IMR-90 (cell line): ENCODE measurements at regions not wholly inside any gene's neighbourhood (a gene's known extent, or its start where the extent isn't known, plus 50 kb on each side); places are given as distances from the start of the nearest gene placed in this dataset.

Experiments used
- ATAC-seq: fragments of 200-7000 bp; cut with Tn5 transposase; 2 replicates; pipeline ENCODE4 v1.9.1; 2020; ENCODE audit warnings: low read depth, mild to moderate bottlenecking, moderate library complexity
- BruUV-seq: library from RNA; stranded (reverse); fragments of 400-500 nt; replicated peaks from 2 replicates; lab custom pipeline; 2021; lab: Mats Ljungman, UMichigan
- CTCF ChIA-PET: fragments of 300-600 bp; formaldehyde crosslinking; extraction: SDS; loops from one replicate; lab custom pipeline; 2021; ENCODE audit warnings: antibody characterized with exemption; lab: Yijun Ruan, JAX
- POLR2A ChIA-PET: fragments of 300-600 bp; sonication (Branson Sonifier 250); formaldehyde crosslinking; loops from one replicate; lab custom pipeline; 2022; ENCODE audit warnings: antibody characterized with exemption; ENCODE audit not compliant: unreplicated experiment; lab: Charles Lee
- DNase-seq: peaks from one replicate; pipeline ENCODE4 v3.0.0; 2013
- H2AFZ ChIP-seq: replicated peaks from 2 replicates; pipeline ENCODE3; 2013; ENCODE audit warnings: low read length, mild to moderate bottlenecking; ENCODE audit not compliant: poor library complexity
- H2AK5ac ChIP-seq: 2 replicates; pipeline ENCODE4 v1.6.1; 2013; ENCODE audit warnings: low read depth, low read length, inconsistent platforms
- H2AK9ac ChIP-seq: replicated peaks from 2 replicates; pipeline ENCODE3; 2013; ENCODE audit warnings: mild to moderate bottlenecking, low read depth, low read length, moderate library complexity; ENCODE audit not compliant: poor library complexity
- H2BK120ac ChIP-seq: 2 replicates; pipeline ENCODE4 v1.6.1; 2013; ENCODE audit warnings: low read depth, low read length, inconsistent platforms
- H2BK15ac ChIP-seq: 3 replicates; pipeline ENCODE4 v1.6.1; 2013; ENCODE audit warnings: low read depth, low read length, inconsistent platforms
- H2BK20ac ChIP-seq: 2 replicates; pipeline ENCODE4 v1.6.1; 2013; ENCODE audit warnings: low read depth, mild to moderate bottlenecking, inconsistent platforms, low read length, moderate library complexity
- H2BK5ac ChIP-seq: 2 replicates; pipeline ENCODE4 v1.6.1; 2013; ENCODE audit warnings: mild to moderate bottlenecking, low read depth, low read length, inconsistent platforms; ENCODE audit not compliant: poor library complexity, severe bottlenecking
- H3K14ac ChIP-seq: replicated peaks from 2 replicates; pipeline ENCODE4 v1.6.1; 2013; ENCODE audit warnings: low read depth, low read length, inconsistent platforms
- H3K18ac ChIP-seq: 2 replicates; pipeline ENCODE4 v1.6.1; 2013; ENCODE audit warnings: low read depth, low read length, control low read depth
- H3K23ac ChIP-seq: 2 replicates; pipeline ENCODE4 v1.6.1; 2013; ENCODE audit warnings: low read depth, low read length, inconsistent platforms
- H3K27ac ChIP-seq: 2 replicates; pipeline ENCODE4 v1.5.1; 2013; ENCODE audit warnings: mild to moderate bottlenecking, control low read depth, low read length; ENCODE audit not compliant: insufficient read depth
- H3K27me3 ChIP-seq: 2 replicates; pipeline ENCODE4 v1.6.1; 2013; ENCODE audit warnings: low read length; ENCODE audit not compliant: control insufficient read depth, insufficient read depth
- H3K36me3 ChIP-seq: 2 replicates; pipeline ENCODE4 v1.6.1; 2013; ENCODE audit warnings: low read length, mixed read lengths; ENCODE audit not compliant: control insufficient read depth, insufficient read depth
- H3K4ac ChIP-seq: 2 replicates; pipeline ENCODE4 v1.6.1; 2013; ENCODE audit warnings: low read depth, low read length, inconsistent platforms
- H3K4me1 ChIP-seq: 2 replicates; pipeline ENCODE4 v1.6.1; 2013; ENCODE audit warnings: low read length, mixed read lengths; ENCODE audit not compliant: control insufficient read depth, insufficient read depth
- H3K4me2 ChIP-seq: 2 replicates; pipeline ENCODE4 v1.6.1; 2013; ENCODE audit warnings: low read depth, mild to moderate bottlenecking, control low read depth, low read length, moderate library complexity
- H3K4me3 ChIP-seq: 2 replicates; pipeline ENCODE4 v1.5.1; 2013; ENCODE audit warnings: low read depth, mild to moderate bottlenecking, control low read depth, low read length, moderate library complexity; ENCODE audit not compliant: insufficient read depth
- H3K56ac ChIP-seq: 2 replicates; pipeline ENCODE4 v1.6.1; 2013; ENCODE audit warnings: low read length, inconsistent platforms; ENCODE audit not compliant: insufficient read depth; ENCODE audit errors: extremely low read depth
- H3K79me1 ChIP-seq, 2 experiments: 2 replicates each; pipeline ENCODE4 v1.6.1; 2013; ENCODE audit warnings: low read length in 2 of 2, inconsistent platforms in 1 of 2, low read depth in 1 of 2
- H3K9ac ChIP-seq: 2 replicates; pipeline ENCODE4 v1.6.1; 2013; ENCODE audit warnings: low read depth, low read length, control low read depth
- H3K9me1 ChIP-seq: 2 replicates; pipeline ENCODE4 v1.6.1; 2013; ENCODE audit warnings: low read length, inconsistent platforms; ENCODE audit not compliant: insufficient read depth
- H3K9me3 ChIP-seq: 2 replicates; pipeline ENCODE4 v1.6.1; 2013; ENCODE audit warnings: low read length; ENCODE audit not compliant: control insufficient read depth, insufficient read depth
- H4K20me1 ChIP-seq: 2 replicates; pipeline ENCODE4 v1.6.1; 2013; ENCODE audit warnings: low read length, inconsistent platforms; ENCODE audit not compliant: insufficient read depth
- H4K5ac ChIP-seq: 2 replicates; pipeline ENCODE4 v1.6.1; 2013; ENCODE audit warnings: mild to moderate bottlenecking, low read depth, low read length, control low read depth
- H4K8ac ChIP-seq, 2 experiments: 2 replicates each; pipeline ENCODE4 v1.6.1; 2013; ENCODE audit warnings: low read depth in 2 of 2, low read length in 2 of 2, control low read depth in 1 of 2, inconsistent platforms in 1 of 2
- H4K91ac ChIP-seq: 2 replicates; pipeline ENCODE4 v1.6.1; 2013; ENCODE audit warnings: low read depth, low read length, inconsistent platforms; ENCODE audit not compliant: insufficient read depth
- BHLHE40 ChIP-seq: fragments of 150-350 bp; IDR thresholded peaks from 2 replicates; pipeline ENCODE4 v1.6.1; 2016; ENCODE audit warnings: mild to moderate bottlenecking, low read depth, low read length
- CEBPB ChIP-seq: IDR thresholded peaks from 2 replicates; pipeline ENCODE4 v1.6.1; 2012; ENCODE audit warnings: low read depth, low read length, improper control_type of control experiment
- CHD1 ChIP-seq: IDR thresholded peaks from 2 replicates; pipeline ENCODE4 v1.6.1; 2012; ENCODE audit warnings: low read depth, low read length, improper control_type of control experiment
- CTCF ChIP-seq: conservative IDR thresholded peaks from 2 replicates; pipeline ENCODE4 v1.5.1; 2012; ENCODE audit warnings: mild to moderate bottlenecking, low read depth, low read length, improper control_type of control experiment
- ELK1 ChIP-seq: fragments of 150-350 bp; IDR thresholded peaks from 2 replicates; pipeline ENCODE4 v1.6.1; 2016; ENCODE audit warnings: low read depth, mild to moderate bottlenecking, low read length, moderate library complexity, borderline replicate concordance
- FOS ChIP-seq: fragments of 150-350 bp; IDR thresholded peaks from 2 replicates; pipeline ENCODE4 v1.6.1; 2016; ENCODE audit warnings: low read depth, low read length
- MAFK ChIP-seq: IDR thresholded peaks from 2 replicates; pipeline ENCODE4 v1.6.1; 2012; ENCODE audit warnings: low read depth, low read length, improper control_type of control experiment
- MAZ ChIP-seq: IDR thresholded peaks from 2 replicates; pipeline ENCODE4 v1.6.1; 2012; ENCODE audit warnings: low read depth, mild to moderate bottlenecking, low read length, improper control_type of control experiment, moderate library complexity, borderline replicate concordance
- MXI1 ChIP-seq: IDR thresholded peaks from 2 replicates; pipeline ENCODE4 v1.6.1; 2012; ENCODE audit warnings: low read depth, mild to moderate bottlenecking, low read length, moderate library complexity, borderline replicate concordance
- NFE2L2 ChIP-seq: fragments of 150-350 bp; IDR thresholded peaks from 2 replicates; pipeline ENCODE4 v1.6.1; 2016; ENCODE audit warnings: low read depth, mild to moderate bottlenecking, low read length
- POLR2A ChIP-seq: IDR thresholded peaks from 2 replicates; pipeline ENCODE4 v1.6.1; 2012; ENCODE audit warnings: mild to moderate bottlenecking, low read depth, low read length
- RAD21 ChIP-seq: IDR thresholded peaks from 2 replicates; pipeline ENCODE4 v1.6.1; 2012; ENCODE audit warnings: low read length, improper control_type of control experiment
- RCOR1 ChIP-seq: IDR thresholded peaks from 2 replicates; pipeline ENCODE4 v1.6.1; 2012; ENCODE audit warnings: mild to moderate bottlenecking, low read length, improper control_type of control experiment; ENCODE audit not compliant: insufficient replicate concordance
- RFX5 ChIP-seq: IDR thresholded peaks from 2 replicates; pipeline ENCODE4 v1.8.0; 2012; ENCODE audit warnings: low read depth, mild to moderate bottlenecking, low read length, moderate library complexity
- SMC3 ChIP-seq: fragments of 150-350 bp; IDR thresholded peaks from 2 replicates; pipeline ENCODE4 v1.6.1; 2016; ENCODE audit warnings: low read depth, mild to moderate bottlenecking, antibody characterized with exemption, low read length, moderate library complexity
- USF2 ChIP-seq: fragments of 150-350 bp; IDR thresholded peaks from 2 replicates; pipeline ENCODE4 v1.6.1; 2017; ENCODE audit warnings: mild to moderate bottlenecking, antibody characterized with exemption, low read length, low read depth
- WGBS, 2 experiments: methylation state at CpG; one replicate each; pipeline versions ENCODE4 v1.1.5 to v1.1.7; 2013; ENCODE audit warnings: missing lambda C conversion rate in 2 of 2; ENCODE audit not compliant: insufficient read length in 1 of 2; ENCODE audit errors: extremely low coverage in 2 of 2; 5-methylcytosine and 5-hydroxymethylcytosine counted together
- dilution Hi-C: fragments of 300-500 bp; cut with HindIII; formaldehyde crosslinking; loops from one replicate; pipeline ENCODE4 v1.14.3; 2018; ENCODE audit warnings: low sequenced_read_pairs; ENCODE audit not compliant: unreplicated experiment
- in situ Hi-C: fragments of 300-500 bp; cut with MboI; formaldehyde crosslinking; loops from 3 replicates; pipeline ENCODE4 v1.14.3; 2019; ENCODE audit warnings: low sequenced_read_pairs, inconsistent platforms, mixed read lengths
- intact Hi-C: fragments of 100-400 bp; cut with micrococcal nuclease; formaldehyde crosslinking; loops from 2 replicates; pipeline ENCODE4 v1.10.0; 2022

- H3K4me2 ChIP-seq, result no peak overlapping the region
- no peak overlapping the region for H3K23ac ChIP-seq
- H4K91ac ChIP-seq, result no peak overlapping the region
- DNase-seq (no peak), ATAC-seq (no peak)
- H2BK120ac ChIP-seq, result no peak overlapping the region
- ChIA-PET CTCF (no interaction called here), POLR2A (no interaction called here)
- no peak overlapping the region for H4K8ac ChIP-seq
- intact Hi-C loops (no loop called here), in situ Hi-C loops (no loop called here), dilution Hi-C loops (no loop called here)
- no peaks in the 10 kb centered on the region for H3K9me1 ChIP-seq
- no peak overlapping the region for H2AK5ac ChIP-seq
- TF ChIP-seq BHLHE40 (no peak), RAD21 (no peak), NFE2L2 (no peak), CEBPB (no peak), MAZ (no peak), SMC3 (no peak), RFX5 (no peak), RCOR1 (no peak), ELK1 (no peak), USF2 (no peak), MAFK (no peak), CHD1 (no peak), POLR2A (no peak), MXI1 (no peak), CTCF (no peak), FOS (no peak)
- no peak overlapping the region for H2AFZ ChIP-seq
- H3K56ac ChIP-seq, result no peak overlapping the region
- H3K14ac ChIP-seq, result no peak overlapping the region
- no peak overlapping the region for H2BK5ac ChIP-seq
- BruUV-seq, result no TSS peak
- H3K9me3 ChIP-seq, result no peaks in the 10 kb centered on the region
- no peak overlapping the region for H2BK15ac ChIP-seq
- no peak overlapping the region for H3K4me3 ChIP-seq
- H3K36me3 ChIP-seq, result no peaks in the 10 kb centered on the region
- H3K18ac ChIP-seq, result no peak overlapping the region
- no peak overlapping the region for H2BK20ac ChIP-seq
- H4K20me1 ChIP-seq, result no peaks in the 10 kb centered on the region
- no peak overlapping the region for H3K9ac ChIP-seq
- H2AK9ac ChIP-seq, result no peak overlapping the region
- no peak overlapping the region for H3K27ac ChIP-seq
- WGBS, 2 experiments, result 40% methylated on average over 2 of the region's 5 CpGs; no CpG with 5 or more reads in 1 of the 2 experiments
- no peaks in the 10 kb centered on the region for H3K79me1 ChIP-seq
- no peaks in the 10 kb centered on the region for H3K4me1 ChIP-seq
- H4K5ac ChIP-seq, result no peak overlapping the region
- no peak overlapping the region for H3K4ac ChIP-seq
- peaks cover under 1% of the 10 kb centered on the region for H3K27me3 ChIP-seq
Measured at GRCh38 chr12:94849411-94849976, 154.0 kb downstream of the NDUFA12 start.
